Endodermal cell (in vitro differentiated cells): ENCODE measurements at regions not wholly inside any gene's neighbourhood (a gene's known extent, or its start where the extent isn't known, plus 50 kb on each side); places are given as distances from the start of the nearest gene placed in this dataset.

Experiments
- DNase-seq: peaks from one replicate; pipeline ENCODE4 v3.0.0-alpha.2; 2017
- H3K27ac ChIP-seq: 2 replicates; pipeline ENCODE4 v1.5.1; 2013; ENCODE audit warnings: mild to moderate bottlenecking, low read depth, low read length, moderate library complexity
- H3K27me3 ChIP-seq: 2 replicates; pipeline ENCODE4 v1.6.1; 2013; ENCODE audit warnings: mild to moderate bottlenecking, low read length, moderate library complexity; ENCODE audit not compliant: insufficient read depth, control insufficient read depth, poor library complexity, severe bottlenecking
- H3K36me3 ChIP-seq: 2 replicates; pipeline ENCODE4 v1.7.0; 2013; ENCODE audit warnings: mild to moderate bottlenecking, low read length, moderate library complexity; ENCODE audit not compliant: control insufficient read depth, insufficient read depth
- H3K4me1 ChIP-seq: one replicate; pipeline ENCODE4 v1.7.0; 2013; ENCODE audit warnings: low read length; ENCODE audit not compliant: control insufficient read depth, insufficient read depth
- H3K4me3 ChIP-seq: 2 replicates; pipeline ENCODE4 v1.5.1; 2013; ENCODE audit warnings: mild to moderate bottlenecking, low read length, moderate library complexity
- H3K9ac ChIP-seq: 2 replicates; pipeline ENCODE4 v1.6.1; 2013; ENCODE audit warnings: mild to moderate bottlenecking, low read length, moderate library complexity; ENCODE audit not compliant: poor library complexity, severe bottlenecking; ENCODE audit errors: extremely low read depth
- H3K9me3 ChIP-seq: 2 replicates; pipeline ENCODE4 v1.6.1; 2013; ENCODE audit warnings: mild to moderate bottlenecking, low read length, moderate library complexity; ENCODE audit not compliant: control insufficient read depth
- H3K27ac Mint-ChIP-seq: 2 replicates; pipeline ENCODE4 v1.8.0; 2020; ENCODE audit warnings: mixed read lengths
- H3K27me3 Mint-ChIP-seq: 2 replicates; pipeline ENCODE4 v1.8.0; 2021; ENCODE audit warnings: mild to moderate bottlenecking, mixed read lengths; ENCODE audit not compliant: insufficient read depth
- H3K36me3 Mint-ChIP-seq: 2 replicates; pipeline ENCODE4 v1.8.0; 2020; ENCODE audit warnings: low read depth, mixed read lengths
- H3K4me1 Mint-ChIP-seq: 2 replicates; pipeline ENCODE4 v1.8.0; 2020; ENCODE audit warnings: mixed read lengths
- H3K4me3 Mint-ChIP-seq: 2 replicates; pipeline ENCODE4 v1.8.0; 2020; ENCODE audit warnings: mild to moderate bottlenecking, moderate library complexity, mixed read lengths
- H3K9me3 Mint-ChIP-seq: 2 replicates; pipeline ENCODE4 v1.8.0; 2020; ENCODE audit warnings: mild to moderate bottlenecking, mixed read lengths
- whole genome bisulfite sequencing, 2 experiments: methylation state at CpG; one replicate each; pipeline versions ENCODE4 v1.1.5 to v1.1.7; 2013; ENCODE audit warnings: missing lambda C conversion rate in 2 of 2, mixed read lengths in 1 of 2; ENCODE audit not compliant: insufficient coverage in 1 of 2, insufficient read length in 1 of 2; 5-methylcytosine and 5-hydroxymethylcytosine counted together
- TF ChIP-seq, protein P1 (sequence below): fragments of 200-600 bp; sonication (generic); conservative IDR thresholded peaks from 2 replicates; pipeline ENCODE4 v1.5.0; 2021; ENCODE audit warnings: antibody characterized with exemption, mild to moderate bottlenecking

DNA sequence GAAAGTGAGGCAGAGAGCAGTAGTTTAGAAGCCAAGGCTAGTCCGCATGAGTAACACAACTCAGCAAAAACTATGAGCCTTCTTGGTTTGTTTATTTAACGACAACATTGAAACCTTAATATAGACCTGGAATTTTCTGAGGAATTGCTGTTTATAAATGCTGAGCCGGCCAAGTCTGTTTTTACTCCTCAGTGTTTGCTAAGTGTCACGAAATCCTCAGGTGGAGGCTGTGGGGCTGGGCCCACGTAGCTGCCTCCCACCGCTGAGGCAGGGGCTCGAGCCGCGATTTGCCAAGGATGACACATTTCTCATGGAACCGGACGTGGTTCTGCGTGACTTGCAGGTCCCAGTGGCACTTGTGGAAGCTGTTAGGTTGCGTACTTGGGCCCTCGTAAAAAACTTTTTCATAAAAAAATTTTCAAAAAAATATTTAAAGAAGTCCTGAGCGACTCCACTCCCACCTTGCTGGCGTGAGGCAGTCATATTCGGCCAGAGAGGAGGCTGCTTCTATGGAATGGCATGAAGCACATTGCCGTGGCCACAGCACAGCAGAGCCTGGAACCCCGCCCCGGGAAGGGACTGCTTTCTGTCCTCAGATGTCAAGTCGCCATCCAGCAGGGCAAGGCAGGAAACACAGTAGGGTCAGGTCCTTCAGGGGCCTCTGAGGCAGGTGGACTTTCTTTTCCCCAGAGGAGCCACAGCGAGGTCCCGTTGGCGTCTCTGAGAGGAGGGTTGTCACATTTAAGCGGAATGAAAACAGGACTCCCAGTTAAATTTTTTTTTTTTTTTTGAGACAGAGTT is 64.8 kb upstream of the PCSK6 start:
- TF ChIP-seq, protein P1, sequence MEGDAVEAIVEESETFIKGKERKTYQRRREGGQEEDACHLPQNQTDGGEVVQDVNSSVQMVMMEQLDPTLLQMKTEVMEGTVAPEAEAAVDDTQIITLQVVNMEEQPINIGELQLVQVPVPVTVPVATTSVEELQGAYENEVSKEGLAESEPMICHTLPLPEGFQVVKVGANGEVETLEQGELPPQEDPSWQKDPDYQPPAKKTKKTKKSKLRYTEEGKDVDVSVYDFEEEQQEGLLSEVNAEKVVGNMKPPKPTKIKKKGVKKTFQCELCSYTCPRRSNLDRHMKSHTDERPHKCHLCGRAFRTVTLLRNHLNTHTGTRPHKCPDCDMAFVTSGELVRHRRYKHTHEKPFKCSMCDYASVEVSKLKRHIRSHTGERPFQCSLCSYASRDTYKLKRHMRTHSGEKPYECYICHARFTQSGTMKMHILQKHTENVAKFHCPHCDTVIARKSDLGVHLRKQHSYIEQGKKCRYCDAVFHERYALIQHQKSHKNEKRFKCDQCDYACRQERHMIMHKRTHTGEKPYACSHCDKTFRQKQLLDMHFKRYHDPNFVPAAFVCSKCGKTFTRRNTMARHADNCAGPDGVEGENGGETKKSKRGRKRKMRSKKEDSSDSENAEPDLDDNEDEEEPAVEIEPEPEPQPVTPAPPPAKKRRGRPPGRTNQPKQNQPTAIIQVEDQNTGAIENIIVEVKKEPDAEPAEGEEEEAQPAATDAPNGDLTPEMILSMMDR, result no peak
- no peaks in the 10 kb centered on the region for H3K9me3 ChIP-seq
- no peaks in the 10 kb centered on the region for H3K36me3 ChIP-seq
- Mint-ChIP-seq H3K9me3 (no peaks in the 10 kb centered on the region), H3K4me3 (no peak overlapping the region), H3K27me3 (peaks cover 2% of the 10 kb centered on the region), H3K27ac (no peak overlapping the region), H3K36me3 (no peaks in the 10 kb centered on the region), H3K4me1 (no peaks in the 10 kb centered on the region)
- H3K27me3 ChIP-seq, result no peaks in the 10 kb centered on the region
- no peak overlapping the region for H3K27ac ChIP-seq
- H3K9ac ChIP-seq, result no peak overlapping the region
- no peak overlapping the region for H3K4me3 ChIP-seq
- peak; percentile 41 for DNase-seq
- no peaks in the 10 kb centered on the region for H3K4me1 ChIP-seq
- WGBS, 2 experiments, result 93 to 96% methylated on average over 17 to 25 of the region's 25 CpGs

DNA sequence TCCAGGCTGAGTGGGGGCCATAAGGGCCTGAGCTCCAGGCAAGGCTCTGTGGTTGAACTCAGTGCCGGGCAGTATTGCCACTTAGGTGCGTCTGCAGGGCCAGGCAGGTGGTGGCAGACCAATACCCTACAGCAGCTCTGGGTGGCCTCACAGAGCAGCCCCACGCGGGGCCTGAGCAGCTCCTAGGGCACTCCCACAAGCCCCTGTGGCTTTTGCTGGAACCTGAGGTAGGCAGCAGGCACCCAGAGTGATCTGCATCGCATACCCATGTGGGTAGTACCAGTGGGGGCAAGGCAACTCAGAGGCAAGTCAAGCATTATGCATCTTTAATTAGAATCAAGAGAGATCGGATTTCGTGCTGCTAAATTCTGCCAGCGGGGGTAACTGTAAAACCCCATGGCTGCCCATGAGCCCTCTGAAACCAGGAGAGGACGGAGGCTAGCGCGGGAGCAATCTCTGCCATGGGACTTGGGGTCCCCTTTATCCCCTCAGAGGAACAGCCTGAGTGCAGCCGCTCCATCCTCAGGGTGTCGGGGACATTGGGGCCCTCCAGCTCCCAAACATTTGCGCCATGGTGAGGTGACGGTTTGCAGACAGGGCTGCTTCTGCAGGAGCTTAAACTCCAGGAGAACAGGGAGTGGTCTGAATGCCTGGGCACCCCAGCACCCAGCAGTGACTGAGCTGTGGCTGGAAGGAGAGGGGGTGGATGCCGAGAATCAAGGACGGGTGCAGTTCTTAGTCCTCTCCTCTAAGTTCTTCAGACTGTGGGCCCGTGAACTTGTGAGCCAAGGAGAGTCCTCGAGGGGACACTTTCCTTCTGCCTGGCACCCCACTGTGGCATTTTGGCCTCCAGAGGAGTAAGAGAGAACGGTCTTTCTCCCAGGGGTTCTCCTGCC is 62.4 kb upstream of the PCSK6 start:
- Histone ChIP-seq H3K4me1 (no peaks in the 10 kb centered on the region), H3K9ac (no peak overlapping the region), H3K36me3 (no peaks in the 10 kb centered on the region), H3K9me3 (no peaks in the 10 kb centered on the region), H3K27ac (no peak overlapping the region), H3K4me3 (no peak overlapping the region), H3K27me3 (no peaks in the 10 kb centered on the region)
- no peaks in the 10 kb centered on the region for H3K4me1 Mint-ChIP-seq
- no peak overlapping the region for H3K27ac Mint-ChIP-seq
- H3K36me3 Mint-ChIP-seq, result no peaks in the 10 kb centered on the region
- peak; percentile 48 for DNase-seq
- no peak overlapping the region for H3K4me3 Mint-ChIP-seq
- H3K27me3 Mint-ChIP-seq, result no peaks in the 10 kb centered on the region
- TF ChIP-seq, protein P1, result no peak
- WGBS, 2 experiments, result 88 to 91% methylated on average over 14 to 20 of the region's 20 CpGs
- no peaks in the 10 kb centered on the region for H3K9me3 Mint-ChIP-seq

DNA sequence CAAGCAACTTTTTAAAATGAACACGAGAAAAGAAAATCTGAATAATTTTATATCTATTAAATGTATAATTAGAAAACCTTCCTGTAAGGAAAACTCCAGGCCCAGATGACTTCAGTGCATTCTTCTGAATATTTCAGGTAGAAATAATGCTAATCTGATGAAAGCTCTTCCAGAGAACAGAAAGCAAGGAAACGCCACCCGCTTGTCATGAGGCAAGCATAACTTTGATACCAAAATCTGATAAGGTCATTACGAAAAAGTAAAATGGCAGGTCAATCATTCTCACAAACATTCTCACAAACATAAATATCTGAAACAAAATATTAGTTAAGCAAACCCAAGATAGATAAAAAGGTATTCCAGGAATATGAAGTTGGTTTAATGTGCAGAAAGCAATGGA is 60.6 kb upstream of the PCSK6 start:
- Histone ChIP-seq H3K4me1 (no peaks in the 10 kb centered on the region), H3K27ac (no peak overlapping the region), H3K4me3 (no peak overlapping the region), H3K9me3 (no peaks in the 10 kb centered on the region), H3K27me3 (no peaks in the 10 kb centered on the region), H3K9ac (no peak overlapping the region), H3K36me3 (no peaks in the 10 kb centered on the region)
- no peaks in the 10 kb centered on the region for H3K4me1 Mint-ChIP-seq
- H3K9me3 Mint-ChIP-seq, result no peaks in the 10 kb centered on the region
- no peak for DNase-seq
- 83 to 92% methylated on average over 2 to 3 of the region's 4 CpGs for WGBS, 2 experiments
- no peaks in the 10 kb centered on the region for H3K36me3 Mint-ChIP-seq
- H3K27ac Mint-ChIP-seq, result no peak overlapping the region
- H3K27me3 Mint-ChIP-seq, result peaks cover 11% of the 10 kb centered on the region
- H3K4me3 Mint-ChIP-seq, result no peak overlapping the region
- TF ChIP-seq, protein P1, result no peak
